ENCODE measurements at regions not wholly inside any gene's neighbourhood (a gene's known extent, or its start where the extent isn't known, plus 50 kb on each side); places are given as distances from the start of the nearest gene placed in this dataset.

GRCh38 chr5:17326600-17327037 is 109.2 kb downstream of the BASP1 start:
- peaks cover 15% of the 10 kb centered on the region for H3K4me1 Mint-ChIP-seq
- no peak overlapping the region for H3K27ac Mint-ChIP-seq
- no peak for DNase-seq
- TF ChIP-seq, protein P1, sequence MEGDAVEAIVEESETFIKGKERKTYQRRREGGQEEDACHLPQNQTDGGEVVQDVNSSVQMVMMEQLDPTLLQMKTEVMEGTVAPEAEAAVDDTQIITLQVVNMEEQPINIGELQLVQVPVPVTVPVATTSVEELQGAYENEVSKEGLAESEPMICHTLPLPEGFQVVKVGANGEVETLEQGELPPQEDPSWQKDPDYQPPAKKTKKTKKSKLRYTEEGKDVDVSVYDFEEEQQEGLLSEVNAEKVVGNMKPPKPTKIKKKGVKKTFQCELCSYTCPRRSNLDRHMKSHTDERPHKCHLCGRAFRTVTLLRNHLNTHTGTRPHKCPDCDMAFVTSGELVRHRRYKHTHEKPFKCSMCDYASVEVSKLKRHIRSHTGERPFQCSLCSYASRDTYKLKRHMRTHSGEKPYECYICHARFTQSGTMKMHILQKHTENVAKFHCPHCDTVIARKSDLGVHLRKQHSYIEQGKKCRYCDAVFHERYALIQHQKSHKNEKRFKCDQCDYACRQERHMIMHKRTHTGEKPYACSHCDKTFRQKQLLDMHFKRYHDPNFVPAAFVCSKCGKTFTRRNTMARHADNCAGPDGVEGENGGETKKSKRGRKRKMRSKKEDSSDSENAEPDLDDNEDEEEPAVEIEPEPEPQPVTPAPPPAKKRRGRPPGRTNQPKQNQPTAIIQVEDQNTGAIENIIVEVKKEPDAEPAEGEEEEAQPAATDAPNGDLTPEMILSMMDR (IDR thresholded peaks at IDR 0.05), result no peak
- no peaks in the 10 kb centered on the region for H3K27me3 Mint-ChIP-seq (ENCODE audit: low read depth, poor library complexity)
- H3K9me3 Mint-ChIP-seq, result peaks cover 14% of the 10 kb centered on the region
- no peak overlapping the region for H3K4me3 Mint-ChIP-seq
- H3K36me3 Mint-ChIP-seq (ENCODE audit: low read depth), result no peaks in the 10 kb centered on the region

DNA sequence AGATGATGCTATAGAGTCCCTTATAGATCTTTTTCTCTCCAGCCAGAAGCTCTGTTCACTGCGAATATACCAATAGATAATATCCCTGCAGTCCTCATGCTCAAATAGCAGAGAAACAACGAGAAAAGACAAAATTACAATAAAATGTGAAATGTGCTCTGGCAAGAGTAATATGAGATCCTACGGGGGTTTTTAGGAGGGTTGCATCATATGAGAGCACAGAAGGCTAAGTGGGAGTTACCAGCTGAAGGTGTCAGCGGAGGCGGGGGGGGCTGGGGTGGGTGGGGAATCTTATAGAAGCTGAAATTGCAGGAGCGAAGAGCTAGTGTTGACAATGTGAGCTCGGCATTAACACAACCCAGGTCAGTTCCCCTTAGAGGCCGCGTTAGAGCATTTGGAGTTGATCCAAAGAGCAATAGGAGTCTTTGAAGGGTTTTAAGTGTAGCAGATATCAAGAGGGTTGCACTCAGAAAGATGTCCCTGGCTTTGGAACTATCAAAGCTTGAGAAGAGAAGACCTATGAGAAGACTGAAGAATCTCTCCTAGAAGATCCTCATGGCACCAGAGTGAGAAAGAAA is 109.7 kb downstream of the BASP1 start:
- H3K4me1 Mint-ChIP-seq, result peaks cover 15% of the 10 kb centered on the region
- H3K27me3 Mint-ChIP-seq (ENCODE audit: low read depth, poor library complexity), result no peaks in the 10 kb centered on the region
- DNase-seq, result no peak
- no peaks in the 10 kb centered on the region for H3K36me3 Mint-ChIP-seq (ENCODE audit: low read depth)
- H3K27ac Mint-ChIP-seq, result no peak overlapping the region
- peaks cover 15% of the 10 kb centered on the region for H3K9me3 Mint-ChIP-seq
- no peak overlapping the region for H3K4me3 Mint-ChIP-seq
- TF ChIP-seq, protein P1 (IDR thresholded peaks at IDR 0.05), result no peak

- H3K4me3 Mint-ChIP-seq, result no peak overlapping the region
- TF ChIP-seq, protein P1 (IDR thresholded peaks at IDR 0.05), result no peak
- H3K9me3 Mint-ChIP-seq, result peaks cover 20% of the 10 kb centered on the region
- no peaks in the 10 kb centered on the region for H3K36me3 Mint-ChIP-seq (ENCODE audit: low read depth)
- no peak for DNase-seq
- peaks cover 15% of the 10 kb centered on the region for H3K4me1 Mint-ChIP-seq
- H3K27ac Mint-ChIP-seq, result no peak overlapping the region
- H3K27me3 Mint-ChIP-seq (ENCODE audit: low read depth, poor library complexity), result no peaks in the 10 kb centered on the region
These were observed 112.1 kb downstream of the BASP1 start for GRCh38 chr5:17329571-17329970.

GRCh38 chr5:17330386-17330785 is 113.0 kb downstream of the BASP1 start:
- TF ChIP-seq, protein P1 (IDR thresholded peaks at IDR 0.05), result no peak
- H3K36me3 Mint-ChIP-seq (ENCODE audit: low read depth), result no peaks in the 10 kb centered on the region
- H3K9me3 Mint-ChIP-seq, result peaks cover 20% of the 10 kb centered on the region
- H3K27me3 Mint-ChIP-seq (ENCODE audit: low read depth, poor library complexity), result no peaks in the 10 kb centered on the region
- H3K4me3 Mint-ChIP-seq, result no peak overlapping the region
- no peak overlapping the region for H3K27ac Mint-ChIP-seq
- H3K4me1 Mint-ChIP-seq, result peaks cover 15% of the 10 kb centered on the region
- no peak for DNase-seq

DNA sequence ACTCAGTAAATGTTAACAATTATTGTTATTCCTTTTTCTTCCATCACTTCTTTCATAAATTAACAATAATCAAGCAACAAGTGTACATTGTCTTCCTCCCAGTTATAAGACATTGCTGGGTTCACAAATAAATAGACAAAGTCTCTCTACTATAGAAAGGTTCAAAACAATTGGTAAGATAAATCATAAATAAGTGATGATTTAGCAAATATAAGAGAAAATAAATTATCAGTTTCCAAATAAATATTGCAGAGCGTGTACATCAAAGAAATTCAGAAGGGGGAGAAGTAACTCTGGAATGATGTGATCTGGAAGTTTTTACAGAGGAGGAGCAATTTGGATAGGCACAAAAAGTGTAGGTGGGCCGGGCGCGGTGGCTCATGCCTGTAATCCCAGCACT is 114.2 kb downstream of the BASP1 start:
- no peak for DNase-seq
- H3K27me3 Mint-ChIP-seq (ENCODE audit: low read depth, poor library complexity), result peaks cover 4% of the 10 kb centered on the region
- TF ChIP-seq, protein P1 (IDR thresholded peaks at IDR 0.05), result no peak
- peaks cover 3% of the 10 kb centered on the region for H3K36me3 Mint-ChIP-seq (ENCODE audit: low read depth)
- no peak overlapping the region for H3K4me3 Mint-ChIP-seq
- H3K27ac Mint-ChIP-seq, result no peak overlapping the region
- H3K9me3 Mint-ChIP-seq, result peaks cover 29% of the 10 kb centered on the region
- H3K4me1 Mint-ChIP-seq, result peaks cover 13% of the 10 kb centered on the region

GRCh38 chr5:17333755-17334154 is 116.3 kb downstream of the BASP1 start:
- H3K4me1 Mint-ChIP-seq, result peaks cover 4% of the 10 kb centered on the region

More at GRCh38 chr5:17333755-17334154, 116.3 kb downstream of the BASP1 start:
- H3K27ac Mint-ChIP-seq, result no peak overlapping the region
- H3K27me3 Mint-ChIP-seq (ENCODE audit: low read depth, poor library complexity), result peaks cover 4% of the 10 kb centered on the region
- DNase-seq, result no peak
- H3K9me3 Mint-ChIP-seq, result peaks cover 39% of the 10 kb centered on the region
- H3K36me3 Mint-ChIP-seq (ENCODE audit: low read depth), result peaks cover 5% of the 10 kb centered on the region
- TF ChIP-seq, protein P1 (IDR thresholded peaks at IDR 0.05), result no peak
- H3K4me3 Mint-ChIP-seq, result no peak overlapping the region
